NCI-H345 (cell line): ENCODE measurements at regions not wholly inside any gene's neighbourhood (a gene's known extent, or its start where the extent isn't known, plus 50 kb on each side); places are given as distances from the start of the nearest gene placed in this dataset.
"Not testable (repeated sequence)": the region's sequence is repeated elsewhere in the genome, so short reads cannot be mapped to it uniquely, and the experiment has no call there.

Experiments used
- DNase-seq: peaks from one replicate; lab custom pipeline; 2025; lab: John Stamatoyannopoulos, UW

DNA sequence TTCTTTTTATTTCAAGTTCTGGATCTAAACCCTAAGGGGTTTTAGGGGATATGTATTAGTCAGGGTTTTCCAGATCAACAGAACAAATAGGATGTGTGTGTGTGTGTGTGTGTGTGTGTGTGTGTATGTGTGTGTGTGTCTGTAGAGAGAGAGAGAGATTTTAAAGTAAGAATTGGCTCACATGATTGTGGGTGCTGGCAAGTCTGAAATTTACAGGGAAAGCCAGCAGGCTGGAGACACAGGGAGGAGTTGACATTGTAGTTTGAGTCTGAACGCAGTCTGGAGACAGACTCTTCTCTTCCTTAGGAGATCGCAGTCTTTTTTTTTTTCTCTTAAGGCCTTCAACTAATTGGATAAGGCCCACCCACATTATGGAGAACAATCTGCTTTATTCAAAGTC lies 428.8 kb upstream of the TBL1XR1 start:
- DNase-seq = no peak

DNA sequence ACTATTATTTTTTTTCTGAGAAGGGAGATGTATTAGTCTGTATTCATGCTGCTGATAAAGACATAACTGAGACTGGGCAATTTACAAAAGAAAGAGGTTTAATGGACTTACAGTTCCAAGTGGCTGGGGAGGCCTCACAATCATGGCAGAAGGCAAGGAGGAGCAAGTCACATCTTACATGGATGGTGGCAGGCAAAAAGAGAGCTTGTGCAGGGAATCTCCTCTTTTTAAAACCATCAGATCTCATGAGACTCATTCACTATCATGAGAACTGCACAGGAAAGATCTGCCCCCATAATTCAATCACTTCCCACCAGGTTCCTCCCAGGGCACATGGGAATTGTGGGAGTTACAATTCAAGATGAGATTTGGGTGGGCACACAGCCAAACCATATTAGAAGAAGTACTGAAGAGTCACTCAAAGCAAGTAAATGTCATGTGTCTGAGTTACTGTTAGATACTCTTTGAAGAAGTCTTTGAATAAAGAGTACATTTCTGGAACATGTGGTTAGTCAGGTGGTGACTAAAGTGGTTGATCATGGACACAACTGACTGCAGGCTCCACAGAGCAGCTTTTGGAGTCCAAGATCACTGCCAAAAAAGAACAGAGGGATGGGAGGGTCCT lies 430.9 kb upstream of the TBL1XR1 start:
- not testable (repeated sequence) for DNase-seq

DNA sequence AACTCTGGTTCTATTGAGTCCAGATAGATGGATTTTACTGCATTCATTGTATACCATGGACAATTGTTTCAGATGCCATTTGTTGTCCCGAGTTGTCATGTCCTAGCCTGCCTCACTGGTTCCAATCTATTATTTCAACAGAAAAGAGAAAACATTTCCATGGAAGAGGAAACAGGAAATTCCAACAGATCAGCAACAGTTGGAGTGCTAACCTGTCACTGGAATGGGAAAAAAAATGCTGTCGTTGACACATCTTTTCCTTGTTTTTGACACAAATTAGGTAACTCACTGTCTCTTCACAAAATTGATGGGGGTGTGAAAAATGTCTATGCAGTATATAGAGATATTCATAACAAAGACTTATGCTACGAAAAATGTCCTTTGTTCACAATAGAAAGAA lies 432.0 kb upstream of the TBL1XR1 start:
- no peak for DNase-seq

DNA sequence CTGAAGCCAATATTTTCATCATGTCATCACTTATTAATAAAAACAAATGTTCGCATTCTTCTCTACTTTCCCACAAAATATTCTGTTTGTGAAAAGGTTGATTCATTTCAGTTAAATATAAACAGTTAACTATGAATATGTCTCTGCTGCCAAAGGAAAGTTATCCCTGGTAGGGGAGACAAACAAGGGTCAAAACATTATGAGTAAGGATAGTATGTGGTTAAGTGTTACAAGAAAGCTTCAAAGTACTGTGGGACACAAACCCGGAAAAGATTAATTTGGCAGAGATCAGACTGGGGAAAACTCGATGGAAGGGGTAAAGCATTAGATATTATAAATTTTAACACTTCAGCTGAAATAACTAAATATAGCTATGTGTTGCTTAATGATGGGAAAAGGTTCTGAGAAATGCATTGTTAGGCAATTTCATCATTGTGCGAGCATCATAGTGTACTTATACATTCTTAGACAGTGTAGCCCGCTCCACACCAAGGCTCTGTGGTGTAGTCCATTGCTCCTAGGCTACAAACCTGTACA lies 436.5 kb upstream of the TBL1XR1 start:
- no peak for DNase-seq

DNA sequence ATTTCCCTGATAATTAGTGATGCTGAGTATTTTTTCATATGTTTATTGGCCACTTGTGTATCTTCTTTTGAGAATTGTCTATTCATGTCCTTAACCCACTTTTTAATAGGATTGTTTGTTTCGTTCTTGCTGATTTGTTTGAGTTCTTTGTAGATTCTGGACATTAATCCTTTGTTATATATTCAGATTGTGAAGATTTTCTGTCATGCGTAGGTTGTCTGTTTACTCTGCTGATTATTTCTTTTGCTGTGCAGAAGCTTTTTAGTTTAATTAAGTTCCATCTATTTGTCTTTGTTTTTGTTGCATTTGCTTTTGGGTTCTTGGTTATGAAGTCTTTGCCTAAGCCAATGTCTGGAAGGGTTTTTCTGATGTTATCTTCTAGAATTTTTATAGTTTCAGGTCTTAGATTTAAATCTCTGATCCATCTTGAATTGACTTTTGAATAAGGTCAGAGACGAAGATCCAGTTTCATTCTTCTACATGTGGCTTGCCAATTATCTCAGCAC lies 438.4 kb upstream of the TBL1XR1 start:
- DNase-seq = not testable (repeated sequence)

DNA sequence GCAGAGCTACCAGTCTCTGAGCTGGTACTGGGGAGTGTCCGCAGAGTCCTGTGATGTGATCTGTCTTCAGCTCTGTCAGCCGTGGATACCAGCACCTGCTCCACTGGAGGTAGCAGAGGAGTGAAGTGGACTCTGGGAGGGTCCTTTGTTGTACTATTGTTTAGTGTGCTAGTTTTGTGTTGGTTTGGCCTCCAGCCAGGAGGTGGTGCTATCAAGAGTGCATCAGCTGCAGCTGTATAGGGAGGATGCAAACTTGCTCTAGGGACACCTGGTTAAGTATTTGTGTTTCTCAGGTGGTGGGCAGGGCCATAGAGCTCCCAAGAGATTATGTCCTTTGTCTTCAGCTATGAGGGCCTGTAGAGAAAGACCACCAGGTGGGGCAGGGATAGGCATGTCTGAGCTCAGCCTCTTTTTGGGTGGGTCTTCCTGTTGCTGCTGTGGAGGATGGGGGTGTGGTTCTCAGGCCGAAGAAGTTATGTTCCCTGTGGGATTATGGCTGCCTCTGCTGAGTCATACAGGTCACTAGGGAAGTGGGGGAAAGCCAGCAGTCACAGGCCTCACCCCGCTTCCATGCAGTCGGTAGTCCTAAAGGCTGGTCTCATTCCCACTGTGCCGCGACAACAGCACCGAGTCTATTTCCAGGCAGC lies 443.2 kb upstream of the TBL1XR1 start:
- DNase-seq = peak; percentile 96

DNA sequence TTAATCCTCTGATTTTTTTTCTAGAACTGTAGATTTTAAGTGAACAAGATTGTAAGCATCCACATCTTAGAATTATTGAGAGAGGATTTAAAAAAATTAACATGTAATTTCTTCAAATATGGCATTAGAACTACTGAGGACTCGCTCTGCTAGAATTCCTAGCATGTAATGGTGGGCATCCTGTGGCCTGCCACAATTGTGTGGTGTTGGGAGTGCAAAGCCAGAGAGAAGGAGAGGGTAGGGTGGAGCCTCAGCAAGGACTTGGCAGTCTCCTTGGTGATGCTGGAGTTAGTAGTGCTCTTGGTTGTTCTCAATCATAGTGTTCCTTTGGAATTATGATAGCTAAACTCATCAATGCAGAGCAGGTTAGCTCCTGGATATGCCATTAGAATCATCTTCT lies 443.9 kb upstream of the TBL1XR1 start:
- no peak for DNase-seq

DNA sequence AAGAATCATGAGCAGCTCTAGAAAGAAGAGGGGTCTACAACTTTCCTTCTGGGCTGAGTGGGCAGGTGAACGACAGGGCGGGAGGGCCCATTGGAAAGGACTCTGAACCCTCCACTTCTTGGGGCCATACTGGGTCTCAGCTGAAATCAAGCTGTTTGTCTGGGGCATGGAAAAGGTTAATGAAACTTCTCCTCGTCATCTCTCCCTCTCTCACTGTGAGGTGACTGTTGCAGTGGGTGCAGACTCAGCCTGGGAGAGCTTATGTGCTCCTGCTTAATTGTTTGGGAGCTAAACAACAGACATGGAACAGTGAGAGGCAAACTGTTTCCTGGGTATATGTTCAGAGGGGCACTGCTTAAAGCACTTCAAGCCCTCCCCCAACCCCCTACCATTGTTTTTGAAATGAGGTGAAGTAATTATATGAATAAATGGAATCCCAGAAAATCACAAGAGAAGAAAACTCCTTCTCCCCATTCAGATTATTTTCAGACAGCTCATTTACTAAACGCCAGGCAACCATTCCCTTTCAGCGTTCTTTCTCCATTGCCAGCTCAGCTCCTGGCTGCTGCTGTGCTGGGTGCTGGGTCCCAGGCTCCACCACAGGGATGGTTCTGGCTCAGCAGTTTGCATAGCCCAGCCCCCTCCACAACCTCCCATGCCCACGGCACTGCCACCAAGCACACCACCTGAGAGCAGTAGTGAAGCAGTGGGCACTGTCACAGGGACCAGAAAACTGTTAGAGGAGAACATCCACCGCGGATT lies 444.9 kb upstream of the TBL1XR1 start:
- DNase-seq = peak; percentile 59

DNA sequence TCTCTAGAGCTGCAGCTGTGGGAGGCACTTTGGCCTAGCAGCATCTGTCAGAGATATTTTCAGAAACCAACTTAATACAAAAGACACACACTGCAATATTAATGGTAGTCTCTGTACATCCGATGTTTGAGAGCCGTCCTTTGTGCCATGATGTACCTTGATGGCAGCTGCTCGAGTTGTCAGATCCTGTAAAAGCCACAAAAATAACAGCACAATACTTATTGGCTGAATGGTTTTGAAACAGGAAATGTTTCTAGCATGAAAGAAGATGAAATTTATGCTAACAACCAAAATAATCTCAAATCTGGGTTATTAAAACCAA lies 445.5 kb upstream of the TBL1XR1 start:
- no peak for DNase-seq

DNA sequence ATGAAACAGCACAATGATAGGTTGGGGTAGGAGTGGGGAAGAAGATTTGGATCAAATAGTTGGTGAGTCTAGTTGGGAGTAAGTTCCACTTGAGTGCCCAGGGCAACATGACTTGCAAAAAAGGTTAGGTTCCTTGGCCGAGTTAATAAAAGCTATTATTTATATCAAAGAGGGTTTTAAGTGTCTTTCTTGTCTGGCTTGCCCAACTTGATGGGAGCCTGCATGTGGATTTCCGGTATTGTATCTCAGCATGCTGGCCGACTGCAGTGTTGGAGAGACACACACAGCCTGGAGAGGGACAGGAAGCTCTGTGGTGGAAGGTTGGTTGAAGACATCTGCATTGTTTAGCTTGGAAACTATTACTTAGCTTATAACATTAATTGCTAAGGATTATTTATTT lies 449.5 kb upstream of the TBL1XR1 start:
- DNase-seq = no peak

DNA sequence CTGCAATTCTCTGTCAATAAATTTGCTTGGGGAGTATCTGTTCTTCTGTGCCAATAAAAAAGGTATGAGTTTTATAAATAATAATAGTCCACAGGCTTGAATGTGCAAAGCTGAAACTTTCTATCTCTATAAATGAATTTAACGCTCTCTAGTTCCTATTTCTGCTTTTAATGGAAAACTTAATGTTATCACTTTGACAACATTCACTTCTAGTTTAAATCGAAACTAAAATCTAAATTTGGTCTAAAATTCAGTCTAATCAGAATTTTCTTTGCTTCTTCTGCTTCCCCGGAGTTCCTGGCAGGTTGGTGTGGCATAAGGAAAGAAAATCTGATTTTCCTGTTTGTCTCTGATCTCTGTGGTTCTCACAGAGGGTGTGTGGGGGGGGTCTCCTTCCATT lies 450.1 kb upstream of the TBL1XR1 start:
- DNase-seq = no peak

DNA sequence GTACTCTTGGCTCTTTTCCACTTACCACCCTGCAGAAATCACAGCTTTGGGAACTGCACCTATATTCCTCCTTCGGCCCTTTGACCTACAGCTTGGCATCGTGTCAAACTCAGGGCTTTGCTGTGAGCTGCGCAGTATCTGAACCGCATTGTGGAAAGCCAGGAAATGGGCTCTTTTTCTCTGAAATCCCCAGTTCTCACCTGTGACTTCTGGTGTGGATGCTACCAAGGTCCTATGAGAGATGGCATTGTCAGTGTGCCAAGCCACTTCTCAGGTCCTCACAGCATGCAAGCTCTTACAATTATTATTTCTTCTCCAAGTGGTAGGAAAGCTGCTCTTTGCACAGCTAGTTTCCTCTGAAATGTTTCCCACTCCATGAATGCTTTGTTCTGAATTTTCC lies 450.6 kb upstream of the TBL1XR1 start:
- peak; percentile 71 for DNase-seq

DNA sequence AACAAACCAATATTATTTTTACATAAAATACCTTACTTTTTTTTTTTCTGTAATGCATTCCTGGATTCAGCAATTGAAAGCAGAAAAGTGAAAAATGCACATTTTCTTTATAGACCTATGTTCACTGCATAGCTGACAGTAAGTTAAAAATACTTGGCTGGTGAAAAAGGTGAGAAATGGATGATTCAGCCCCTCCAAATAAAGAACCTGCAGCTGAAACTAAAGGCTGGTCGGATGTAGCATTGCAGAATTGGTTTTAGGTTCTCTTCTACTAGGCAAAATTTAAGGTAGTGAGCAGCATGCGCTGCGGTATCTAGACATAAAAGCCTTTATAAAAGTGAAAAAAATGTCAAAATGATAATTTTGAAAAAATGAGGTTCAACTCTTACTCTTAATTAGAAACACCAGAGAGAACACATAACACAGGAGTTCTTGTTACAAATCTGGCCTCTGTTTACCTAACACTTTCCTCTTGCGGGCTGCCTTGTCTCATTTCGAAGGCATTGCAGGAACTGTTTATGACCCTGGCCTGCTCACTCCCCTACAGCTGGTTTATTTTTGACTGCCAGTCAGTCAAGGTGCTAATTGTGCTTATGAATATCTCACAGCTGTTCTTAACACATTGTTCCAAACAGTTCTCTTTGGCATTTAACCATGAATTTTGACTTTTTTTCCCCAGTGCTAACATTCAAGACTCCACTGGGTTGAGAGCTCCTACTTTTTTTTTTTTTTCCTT lies 455.4 kb upstream of the TBL1XR1 start:
- no peak for DNase-seq

DNA sequence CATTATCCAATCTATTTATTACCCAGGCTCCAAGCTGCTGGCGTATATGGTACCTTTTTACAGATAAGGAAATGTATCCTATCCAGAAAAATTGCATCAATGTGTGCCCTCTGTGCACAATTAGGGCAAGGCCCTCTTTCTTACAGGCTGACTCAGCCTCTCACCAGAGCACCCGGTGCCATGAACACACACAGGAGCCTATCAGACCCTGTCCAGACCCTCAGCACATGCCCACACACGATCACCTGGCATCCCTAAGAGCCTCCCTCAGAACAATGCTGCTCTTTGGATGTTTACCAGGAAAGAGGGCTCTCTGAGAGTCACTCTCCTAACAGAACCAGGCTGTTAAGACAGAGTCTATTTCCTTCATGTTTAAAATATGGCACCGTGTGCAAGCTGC lies 460.0 kb upstream of the TBL1XR1 start:
- DNase-seq = peak; percentile 69

DNA sequence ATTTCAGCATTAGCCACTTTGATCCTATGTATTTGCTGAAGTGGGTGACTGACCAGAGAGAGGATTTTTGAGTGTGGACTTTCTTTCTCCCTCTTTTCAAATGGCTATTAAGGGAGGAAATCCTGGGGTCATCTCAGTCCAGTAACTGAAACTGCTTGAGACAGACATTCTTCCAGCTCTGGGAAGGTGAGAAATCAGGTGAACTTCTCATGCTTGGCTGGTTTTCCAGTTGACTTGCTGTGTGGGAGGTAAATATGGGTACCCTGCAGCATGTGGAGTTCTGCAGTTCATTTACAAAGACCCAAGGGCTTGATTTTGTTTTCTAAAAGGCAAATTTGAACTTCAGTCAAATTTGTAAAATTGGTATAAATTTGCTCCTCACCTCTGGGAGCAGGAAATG lies 461.1 kb upstream of the TBL1XR1 start:
- DNase-seq = no peak

DNA sequence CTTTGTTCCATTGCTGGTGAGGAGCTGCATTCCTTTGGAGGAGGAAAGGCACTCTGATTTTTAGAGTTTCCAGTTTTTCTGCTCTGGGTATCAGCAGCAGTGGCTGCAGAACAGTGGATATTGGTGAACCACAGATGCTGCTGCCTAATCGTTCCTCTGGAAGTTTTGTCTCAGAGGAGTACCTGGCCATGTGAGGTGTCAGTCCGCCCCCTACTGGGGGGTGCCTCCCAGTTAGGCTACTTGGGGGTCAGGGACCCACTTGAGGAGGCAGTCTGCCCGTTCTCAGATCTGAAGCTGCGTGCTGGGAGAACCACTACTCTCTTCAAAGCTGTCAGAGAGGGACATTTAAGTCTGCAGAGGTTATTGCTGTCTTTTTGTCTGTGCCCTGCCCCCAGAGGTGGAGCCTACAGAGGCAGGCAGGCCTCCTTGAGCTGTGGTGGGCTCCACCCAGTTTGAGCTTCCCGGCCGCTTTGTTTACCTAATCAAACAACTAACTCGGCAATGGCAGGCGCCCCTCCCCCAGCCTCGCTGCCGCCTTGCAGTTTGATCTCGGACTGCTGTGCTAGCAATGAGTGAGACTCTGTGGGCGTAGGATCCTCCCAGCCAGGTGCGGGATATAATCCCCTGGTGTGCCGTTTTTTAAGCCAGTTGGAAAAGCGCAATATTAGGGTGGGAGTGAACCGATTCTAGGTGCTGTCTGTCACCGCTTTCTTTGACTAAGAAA lies 467.3 kb upstream of the TBL1XR1 start:
- not testable (repeated sequence) for DNase-seq

DNA sequence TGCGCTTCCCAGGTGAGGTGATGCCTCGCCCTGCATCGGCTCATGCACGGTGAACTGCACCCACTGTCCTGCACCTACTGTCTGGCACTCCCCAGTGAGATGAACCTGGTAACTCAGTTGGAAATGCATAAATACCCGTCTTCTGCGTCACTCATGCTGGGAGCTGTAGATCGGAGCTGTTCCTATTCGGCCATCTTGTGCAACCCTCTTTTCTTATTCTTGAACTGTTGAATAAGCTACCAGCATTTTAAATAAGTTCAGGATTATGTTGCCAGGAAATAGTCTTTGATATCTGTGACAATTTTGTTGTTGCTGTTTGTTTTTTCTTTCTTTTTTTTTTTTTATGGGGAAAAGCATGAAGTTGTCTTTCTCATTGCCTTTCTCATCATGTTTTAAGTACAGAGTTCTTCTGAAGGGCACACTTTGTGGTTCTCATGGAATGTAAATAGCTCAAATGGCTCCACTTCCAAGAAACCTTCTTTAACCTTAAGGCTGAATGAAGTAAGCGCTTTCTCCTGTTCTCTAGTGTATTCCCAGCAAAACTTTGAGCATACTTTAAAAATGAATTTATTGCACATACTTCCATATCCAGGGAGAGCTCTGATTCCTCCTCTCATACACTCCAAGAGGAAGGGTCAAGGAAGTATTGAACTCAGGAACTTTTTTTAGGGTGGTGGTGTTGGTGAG lies 468.0 kb upstream of the TBL1XR1 start:
- DNase-seq = no peak

DNA sequence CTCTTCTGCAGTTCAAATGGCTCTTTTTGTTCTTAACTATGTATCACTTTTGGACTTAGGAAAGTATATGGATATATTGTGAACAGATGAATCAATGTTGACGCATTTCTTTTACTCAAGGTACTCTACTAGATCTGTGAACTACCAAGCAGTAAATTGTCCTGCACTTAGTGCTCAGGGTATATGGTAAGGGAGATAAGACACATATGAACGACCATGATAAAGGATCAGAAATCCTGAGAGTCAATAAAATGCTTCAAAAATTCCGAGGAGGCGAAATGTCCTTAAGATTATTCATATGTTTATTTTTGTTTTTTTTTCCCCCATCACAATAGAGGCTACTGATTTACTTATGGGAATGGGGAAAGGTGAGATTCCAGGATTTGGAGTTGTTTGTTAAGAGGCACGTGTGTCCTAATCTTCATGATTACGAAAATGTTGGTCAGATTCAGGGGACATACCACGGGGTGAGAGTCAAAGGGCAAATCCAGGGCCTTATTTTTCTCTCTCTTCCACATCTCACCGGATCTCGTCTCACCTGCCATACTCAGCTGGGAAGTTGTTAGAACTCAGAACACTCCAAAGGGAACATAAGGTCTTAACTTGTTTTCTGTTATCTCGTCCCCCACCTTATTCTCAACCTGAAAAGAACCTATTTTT lies 475.1 kb upstream of the TBL1XR1 start:
- DNase-seq = no peak

DNA sequence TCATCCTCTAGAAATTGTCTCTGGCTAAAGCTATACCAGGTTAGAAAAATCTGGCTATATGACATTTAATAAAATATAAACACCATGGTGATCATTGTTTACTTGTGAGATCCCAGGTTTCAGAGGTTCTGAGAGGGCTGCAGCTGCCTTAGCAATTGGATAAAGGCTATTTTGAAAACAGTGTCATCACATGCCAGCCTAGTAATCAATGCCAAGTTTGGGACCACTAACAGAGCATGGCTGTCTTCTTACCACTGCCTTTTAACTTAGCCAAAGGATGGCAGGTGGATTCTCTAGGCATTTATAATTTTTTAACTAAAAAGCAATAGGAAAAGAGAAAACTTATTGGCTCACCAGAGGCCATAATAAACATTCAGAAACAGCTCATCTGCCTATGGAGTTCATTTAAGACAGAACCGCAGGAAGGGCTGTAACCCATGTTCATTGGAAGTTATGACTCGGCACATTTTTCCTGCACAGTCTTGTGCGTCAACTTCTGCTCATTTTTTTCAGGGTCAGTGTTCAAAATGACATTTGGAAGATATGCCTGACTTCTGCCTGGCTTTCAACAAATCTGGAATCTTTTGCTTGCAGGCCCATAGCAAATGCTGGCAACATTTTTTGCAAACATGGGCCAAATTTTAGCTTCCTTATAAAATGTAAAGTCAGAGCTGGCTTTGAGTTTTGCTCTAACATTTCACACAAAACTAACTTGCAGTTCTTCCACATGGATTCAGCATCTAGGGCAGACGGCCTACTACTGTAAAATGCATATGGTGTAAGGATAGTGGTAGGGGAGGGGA lies 476.0 kb upstream of the TBL1XR1 start:
- DNase-seq = no peak

DNA sequence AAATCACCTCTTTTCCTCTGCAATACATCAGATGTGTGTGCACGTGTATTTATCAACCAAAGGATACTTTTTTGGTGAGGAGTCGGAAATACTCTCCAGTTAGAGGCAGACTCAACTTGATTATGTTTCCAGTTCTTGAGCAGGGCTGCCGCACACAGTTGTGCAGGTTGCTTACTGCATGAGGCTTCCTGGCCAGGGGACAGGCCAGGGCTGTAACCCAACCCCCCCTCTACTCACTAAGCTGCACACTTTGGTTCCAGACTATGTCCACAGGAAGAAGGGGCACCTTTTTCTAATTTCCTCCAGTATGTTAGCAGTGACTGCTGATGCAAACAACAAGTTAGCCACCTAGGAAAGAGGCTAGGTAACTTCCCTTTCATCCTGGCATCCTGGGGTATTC lies 476.9 kb upstream of the TBL1XR1 start:
- no peak for DNase-seq
